ENCODE measurements at regions not wholly inside any gene's neighbourhood (a gene's known extent, or its start where the extent isn't known, plus 50 kb on each side); places are given as distances from the start of the nearest gene placed in this dataset.

DNA sequence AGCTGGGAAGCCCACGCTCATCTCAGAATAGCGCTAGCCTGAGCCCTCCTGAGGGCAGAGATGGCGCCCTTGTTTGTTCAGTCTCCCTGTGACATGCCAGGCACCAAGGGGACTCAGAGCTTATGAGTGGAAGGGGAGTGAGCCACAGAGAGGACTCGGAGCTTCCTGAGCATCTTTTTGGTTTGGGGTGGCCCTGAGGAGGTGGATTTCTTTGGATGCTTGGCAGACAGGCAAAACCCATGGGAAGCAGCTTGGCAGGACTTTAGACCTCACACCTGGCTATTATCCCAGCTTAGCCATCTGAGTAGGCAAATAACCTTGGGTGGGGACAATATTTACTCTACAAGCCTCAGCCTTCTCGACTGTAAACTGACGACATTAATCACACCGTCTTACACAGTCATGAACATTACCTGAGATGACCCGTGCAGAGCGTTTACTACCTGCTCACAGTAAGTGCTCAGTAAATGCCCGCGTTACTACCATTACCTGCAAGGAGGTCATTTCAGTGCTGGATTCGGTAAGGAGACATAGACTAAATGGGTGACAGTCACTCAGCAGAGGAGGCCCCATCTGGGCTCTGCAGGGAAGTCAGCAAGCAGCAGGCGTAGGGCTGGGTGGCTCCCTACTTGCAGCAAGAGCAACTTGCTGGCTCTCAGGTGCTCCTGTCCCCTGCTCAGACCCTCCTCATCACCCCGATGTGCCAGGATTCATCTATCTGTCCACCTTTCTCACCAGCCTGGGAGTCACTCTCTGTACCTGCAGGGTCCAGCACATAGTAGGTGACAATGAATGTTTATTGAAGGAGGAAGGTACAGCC lies 54.9 kb downstream of the KLHDC7A start:
- Histone ChIP-seq H3K4me1 (no peaks in the 10 kb centered on the region), H3K27me3 (replicated peaks; ENCODE audit: control insufficient read depth, insufficient read depth, low read length) (no peaks in the 10 kb centered on the region; the same call in 1 of the 2 replicates), H3K9me3 (no peaks in the 10 kb centered on the region), H3K4me3 (ENCODE audit: low read depth, low read length) (no peak overlapping the region), H3K36me3 (ENCODE audit: control insufficient read depth, insufficient read depth, low read length) (no peaks in the 10 kb centered on the region)
- H3K27me3 Mint-ChIP-seq (ENCODE audit: insufficient read depth, unreplicated experiment) = peaks cover 29% of the 10 kb centered on the region
- POLR2A ChIA-PET = no interaction called here
- H3K36me3 Mint-ChIP-seq (ENCODE audit: insufficient read depth, unreplicated experiment) = no peaks in the 10 kb centered on the region
- intact Hi-C loops (cut with micrococcal nuclease; ENCODE audit: unreplicated experiment) = no loop called here
- no peak overlapping the region for H3K4me3 Mint-ChIP-seq (ENCODE audit: unreplicated experiment)
- no peak overlapping the region for H3K27ac Mint-ChIP-seq (ENCODE audit: unreplicated experiment)
- TF ChIP-seq, protein P1, sequence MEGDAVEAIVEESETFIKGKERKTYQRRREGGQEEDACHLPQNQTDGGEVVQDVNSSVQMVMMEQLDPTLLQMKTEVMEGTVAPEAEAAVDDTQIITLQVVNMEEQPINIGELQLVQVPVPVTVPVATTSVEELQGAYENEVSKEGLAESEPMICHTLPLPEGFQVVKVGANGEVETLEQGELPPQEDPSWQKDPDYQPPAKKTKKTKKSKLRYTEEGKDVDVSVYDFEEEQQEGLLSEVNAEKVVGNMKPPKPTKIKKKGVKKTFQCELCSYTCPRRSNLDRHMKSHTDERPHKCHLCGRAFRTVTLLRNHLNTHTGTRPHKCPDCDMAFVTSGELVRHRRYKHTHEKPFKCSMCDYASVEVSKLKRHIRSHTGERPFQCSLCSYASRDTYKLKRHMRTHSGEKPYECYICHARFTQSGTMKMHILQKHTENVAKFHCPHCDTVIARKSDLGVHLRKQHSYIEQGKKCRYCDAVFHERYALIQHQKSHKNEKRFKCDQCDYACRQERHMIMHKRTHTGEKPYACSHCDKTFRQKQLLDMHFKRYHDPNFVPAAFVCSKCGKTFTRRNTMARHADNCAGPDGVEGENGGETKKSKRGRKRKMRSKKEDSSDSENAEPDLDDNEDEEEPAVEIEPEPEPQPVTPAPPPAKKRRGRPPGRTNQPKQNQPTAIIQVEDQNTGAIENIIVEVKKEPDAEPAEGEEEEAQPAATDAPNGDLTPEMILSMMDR (IDR thresholded peaks at IDR 0.05; ENCODE audit: insufficient read depth in 1 of 2, low read depth in 1 of 2, low read length in 1 of 2, severe bottlenecking in 1 of 2, unreplicated experiment in 1 of 2) = no peak
- peak in 1 of 2 experiments; percentile 11 for DNase-seq
- CTCF ChIA-PET = interaction anchor here (0.6 kb wide), 1 partner anchor 780 kb away, joined by 6 read pairs; the partner anchor contains the start of gene ACTL8
- BruUV-seq (replicated peaks) = no TSS peak
- no peaks in the 10 kb centered on the region for H3K9me3 Mint-ChIP-seq (ENCODE audit: unreplicated experiment)
- H3K4me1 Mint-ChIP-seq (ENCODE audit: low read depth, unreplicated experiment) = peaks cover 7% of the 10 kb centered on the region

DNA sequence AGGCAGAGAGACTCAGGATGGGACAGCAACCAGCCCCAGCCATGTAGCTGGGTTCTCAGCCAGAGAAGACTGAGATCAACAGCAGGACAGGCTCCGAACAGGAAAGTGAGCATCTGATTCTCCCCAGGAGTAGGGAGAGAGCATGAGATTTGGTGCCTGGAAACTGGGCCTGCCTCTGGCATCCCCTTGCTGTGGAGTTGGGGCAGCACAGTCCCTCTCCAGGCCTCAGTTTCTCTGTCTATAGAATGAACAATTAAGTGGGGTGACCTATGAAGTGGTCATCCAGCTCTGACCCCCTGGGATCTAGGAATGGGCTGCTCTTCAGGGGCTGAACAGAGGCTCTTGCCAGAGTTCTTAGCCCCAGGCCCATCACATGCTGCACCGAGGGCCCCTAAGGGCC lies 55.6 kb downstream of the KLHDC7A start:
- Histone ChIP-seq H3K27me3 (replicated peaks; ENCODE audit: control insufficient read depth, insufficient read depth, low read length) (no peaks in the 10 kb centered on the region; the same call in 1 of the 2 replicates), H3K36me3 (ENCODE audit: control insufficient read depth, insufficient read depth, low read length) (no peaks in the 10 kb centered on the region), H3K9me3 (no peaks in the 10 kb centered on the region), H3K4me1 (no peaks in the 10 kb centered on the region), H3K4me3 (ENCODE audit: low read depth, low read length) (no peak overlapping the region)
- CTCF ChIA-PET = no interaction called here
- POLR2A ChIA-PET = no interaction called here
- H3K27me3 Mint-ChIP-seq (ENCODE audit: insufficient read depth, unreplicated experiment) = peaks cover 25% of the 10 kb centered on the region
- no peaks in the 10 kb centered on the region for H3K36me3 Mint-ChIP-seq (ENCODE audit: insufficient read depth, unreplicated experiment)
- H3K27ac Mint-ChIP-seq (ENCODE audit: unreplicated experiment) = no peak overlapping the region
- DNase-seq = no peak
- H3K4me3 Mint-ChIP-seq (ENCODE audit: unreplicated experiment) = no peak overlapping the region
- H3K9me3 Mint-ChIP-seq (ENCODE audit: unreplicated experiment) = no peaks in the 10 kb centered on the region
- TF ChIP-seq, protein P1 (IDR thresholded peaks at IDR 0.05; ENCODE audit: insufficient read depth in 1 of 2, low read depth in 1 of 2, low read length in 1 of 2, severe bottlenecking in 1 of 2, unreplicated experiment in 1 of 2) = no peak
- intact Hi-C loops (cut with micrococcal nuclease; ENCODE audit: unreplicated experiment) = no loop called here
- no TSS peak for BruUV-seq (replicated peaks)
- H3K4me1 Mint-ChIP-seq (ENCODE audit: low read depth, unreplicated experiment) = peaks cover 7% of the 10 kb centered on the region

DNA sequence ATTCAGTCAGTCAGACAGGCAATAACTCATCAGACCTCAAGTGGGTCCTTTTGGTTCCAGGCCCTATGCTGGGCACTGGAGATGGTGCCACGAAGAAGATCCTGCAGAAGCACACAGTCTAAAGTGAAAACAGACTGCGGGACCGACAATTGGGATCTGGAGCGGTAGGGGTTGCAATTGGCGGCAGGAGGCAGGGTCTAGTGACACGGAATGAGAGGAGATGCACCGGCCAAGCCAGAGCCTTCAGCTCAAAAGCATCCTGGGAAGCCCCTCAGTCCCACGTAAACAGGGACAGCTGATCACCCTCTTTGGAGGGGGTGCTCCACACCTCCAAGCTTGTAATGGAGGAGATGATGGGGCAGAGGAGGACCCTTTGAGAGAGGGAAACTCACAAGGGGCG lies 56.2 kb downstream of the KLHDC7A start:
- Mint-ChIP-seq H3K27me3 (ENCODE audit: insufficient read depth, unreplicated experiment) (peaks cover 19% of the 10 kb centered on the region), H3K36me3 (ENCODE audit: insufficient read depth, unreplicated experiment) (no peaks in the 10 kb centered on the region), H3K4me3 (ENCODE audit: unreplicated experiment) (no peak overlapping the region), H3K27ac (ENCODE audit: unreplicated experiment) (no peak overlapping the region), H3K9me3 (ENCODE audit: unreplicated experiment) (no peaks in the 10 kb centered on the region), H3K4me1 (ENCODE audit: low read depth, unreplicated experiment) (peaks cover 7% of the 10 kb centered on the region)
- Histone ChIP-seq H3K36me3 (ENCODE audit: control insufficient read depth, insufficient read depth, low read length) (no peaks in the 10 kb centered on the region), H3K4me1 (no peaks in the 10 kb centered on the region), H3K9me3 (no peaks in the 10 kb centered on the region), H3K27me3 (replicated peaks; ENCODE audit: control insufficient read depth, insufficient read depth, low read length) (no peaks in the 10 kb centered on the region), H3K4me3 (ENCODE audit: low read depth, low read length) (no peak overlapping the region)
- POLR2A ChIA-PET = no interaction called here
- TF ChIP-seq, protein P1 (IDR thresholded peaks at IDR 0.05; ENCODE audit: insufficient read depth in 1 of 2, low read depth in 1 of 2, low read length in 1 of 2, severe bottlenecking in 1 of 2, unreplicated experiment in 1 of 2) = no peak
- CTCF ChIA-PET = no interaction called here
- intact Hi-C loops (cut with micrococcal nuclease; ENCODE audit: unreplicated experiment) = no loop called here
- no peak for DNase-seq
- BruUV-seq (replicated peaks) = no TSS peak
